ENCODE measurements at regions not wholly inside any gene's neighbourhood (a gene's known extent, or its start where the extent isn't known, plus 50 kb on each side); places are given as distances from the start of the nearest gene placed in this dataset.
A peak's percentile ranks its signal among the peaks of the same experiment; 100 is the strongest.

DNA sequence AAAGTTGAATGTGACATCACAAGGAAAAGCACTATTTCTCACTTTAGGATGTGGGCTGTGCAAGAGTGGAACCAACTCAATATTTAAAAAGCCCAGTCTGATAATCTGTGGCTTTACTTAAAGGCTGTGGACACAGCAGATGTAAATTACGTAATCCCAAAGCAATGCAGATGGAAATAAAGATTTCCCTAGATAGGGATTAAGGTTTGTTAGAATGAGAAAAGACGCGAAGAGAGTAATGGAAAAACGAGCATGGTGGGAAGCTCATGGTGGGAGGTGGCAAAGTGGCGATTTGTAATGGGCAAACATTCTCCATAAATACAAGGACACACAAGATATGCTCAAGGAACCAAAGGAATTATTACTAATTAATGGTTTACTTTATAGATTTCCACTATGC, 985.5 kb downstream of the FSTL5 start:
- Histone ChIP-seq H3K4me3 (no peak overlapping the region), H3K4me1 (no peaks in the 10 kb centered on the region), H3K27me3 (no peaks in the 10 kb centered on the region), H3K9me3 (no peaks in the 10 kb centered on the region), H3K36me3 (no peaks in the 10 kb centered on the region), H3K27ac (no peak overlapping the region)
- ATAC-seq (ENCODE audit: low FRiP score in 2 of 2) (no peak), DNase-seq (no peak)
- no peak for TF ChIP-seq CTCF (IDR thresholded peaks at IDR 0.05)
- no peak for TF ChIP-seq POLR2AphosphoS5 (IDR thresholded peaks at IDR 0.05)
- no peak for TF ChIP-seq EP300 (IDR thresholded peaks at IDR 0.05)
- no peak for TF ChIP-seq POLR2A (IDR thresholded peaks at IDR 0.05)
- WGBS, 2 donors: 74% methylated on average over 5 of the region's 5 CpGs

DNA sequence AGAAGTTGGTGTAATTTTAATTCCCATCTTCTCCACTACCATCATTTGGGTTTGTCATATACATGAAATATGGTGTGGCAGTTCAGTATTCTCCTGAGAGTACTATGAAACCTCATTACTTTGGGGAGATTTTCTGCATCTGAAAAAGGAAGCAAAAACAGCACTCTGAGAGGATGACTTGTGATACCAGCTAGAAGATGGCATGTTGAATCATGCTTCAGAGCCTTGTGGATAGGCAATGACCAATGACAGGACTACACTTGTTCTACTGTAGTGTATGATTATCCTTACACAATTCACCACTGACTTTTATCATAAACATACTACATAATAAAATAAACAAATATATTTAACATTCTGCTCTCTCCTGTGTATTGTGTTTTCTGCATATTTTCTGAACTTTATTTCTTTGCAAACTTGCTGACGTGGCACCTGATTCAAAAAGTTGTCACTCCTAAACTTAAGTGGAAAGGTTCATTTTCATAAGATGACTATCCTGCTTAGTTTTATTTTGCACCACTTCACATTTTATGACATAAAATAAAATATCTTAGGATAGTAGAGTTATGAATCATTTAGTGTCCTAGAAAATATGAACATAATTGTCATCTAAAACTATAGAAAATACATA, 991.3 kb downstream of the FSTL5 start:
- no peak overlapping the region for H3K4me3 ChIP-seq
- no peaks in the 10 kb centered on the region for H3K4me1 ChIP-seq
- 75 to 94% methylated on average over 1 of the region's 1 CpG for WGBS, 2 donors
- H3K27me3 ChIP-seq: no peaks in the 10 kb centered on the region
- H3K27ac ChIP-seq: no peak overlapping the region
- ATAC-seq (ENCODE audit: low FRiP score in 2 of 2): no peak
- no peak for DNase-seq
- TF ChIP-seq EP300 (IDR thresholded peaks at IDR 0.05) (no peak), POLR2AphosphoS5 (IDR thresholded peaks at IDR 0.05) (no peak), CTCF (IDR thresholded peaks at IDR 0.05) (no peak), POLR2A (IDR thresholded peaks at IDR 0.05) (no peak)
- H3K9me3 ChIP-seq: no peaks in the 10 kb centered on the region
- H3K36me3 ChIP-seq: no peaks in the 10 kb centered on the region

- Histone ChIP-seq H3K27ac (no peak overlapping the region), H3K36me3 (no peaks in the 10 kb centered on the region), H3K4me3 (no peak overlapping the region), H3K27me3 (no peaks in the 10 kb centered on the region), H3K4me1 (no peaks in the 10 kb centered on the region), H3K9me3 (no peaks in the 10 kb centered on the region)
- TF ChIP-seq EP300 (IDR thresholded peaks at IDR 0.05) (no peak), POLR2AphosphoS5 (IDR thresholded peaks at IDR 0.05) (no peak), POLR2A (IDR thresholded peaks at IDR 0.05) (no peak), CTCF (IDR thresholded peaks at IDR 0.05) (no peak)
- ATAC-seq (ENCODE audit: low FRiP score in 2 of 2): no peak
- no peak for DNase-seq
Measured at GRCh38 chr4:161167539-161167938, 996.3 kb downstream of the FSTL5 start.

GRCh38 chr4:161160718-161161117, 1003.1 kb downstream of the FSTL5 start:
- Histone ChIP-seq H3K4me3 (no peak overlapping the region), H3K9me3 (no peaks in the 10 kb centered on the region), H3K4me1 (no peaks in the 10 kb centered on the region), H3K36me3 (no peaks in the 10 kb centered on the region), H3K27ac (no peak overlapping the region), H3K27me3 (no peaks in the 10 kb centered on the region)
- TF ChIP-seq POLR2A (IDR thresholded peaks at IDR 0.05) (no peak), CTCF (IDR thresholded peaks at IDR 0.05) (no peak), POLR2AphosphoS5 (IDR thresholded peaks at IDR 0.05) (no peak), EP300 (IDR thresholded peaks at IDR 0.05) (no peak)
- ATAC-seq (ENCODE audit: low FRiP score in 2 of 2): no peak
- 47 to 49% methylated on average over 3 of the region's 3 CpGs for WGBS, 2 donors
- DNase-seq: no peak

DNA sequence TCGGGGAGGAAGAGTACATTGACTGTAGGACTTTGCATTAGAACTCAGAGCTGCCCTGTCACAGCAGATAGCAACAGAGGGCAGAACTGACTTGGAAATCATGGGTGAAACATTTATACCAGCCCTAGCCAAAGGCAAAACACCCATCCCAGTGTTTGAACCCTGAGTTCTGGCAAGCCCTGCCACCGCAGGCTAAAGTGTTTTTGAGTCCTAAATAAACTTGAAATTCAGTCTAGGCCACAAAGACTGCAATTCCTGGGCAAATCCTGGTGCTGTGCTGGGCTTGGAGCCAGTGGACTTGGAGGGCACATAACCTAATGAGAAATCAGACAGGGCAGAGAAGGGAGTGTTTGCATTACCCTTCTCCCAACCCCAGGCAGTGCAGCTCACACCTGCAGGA, 1015.7 kb downstream of the FSTL5 start:
- Histone ChIP-seq H3K4me3 (no peak overlapping the region), H3K27ac (no peak overlapping the region), H3K4me1 (no peaks in the 10 kb centered on the region), H3K36me3 (no peaks in the 10 kb centered on the region), H3K9me3 (no peaks in the 10 kb centered on the region), H3K27me3 (no peaks in the 10 kb centered on the region)
- ATAC-seq (ENCODE audit: low FRiP score in 2 of 2) (peak in 1 of 2 donors; percentile 34), DNase-seq (no peak)
- no peak for TF ChIP-seq POLR2AphosphoS5 (IDR thresholded peaks at IDR 0.05)
- no peak for TF ChIP-seq EP300 (IDR thresholded peaks at IDR 0.05)
- WGBS, 2 donors: 73 to 78% methylated on average over 2 of the region's 2 CpGs
